CD4-positive, CD25-positive, alpha-beta regulatory T cell (primary cell): ENCODE measurements at regions not wholly inside any gene's neighbourhood (a gene's known extent, or its start where the extent isn't known, plus 50 kb on each side); places are given as distances from the start of the nearest gene placed in this dataset.

ENCODE experiments used
- ATAC-seq, 2 donors: fragments of 150-1000 bp; cut with Tn5 transposase; one replicate each; pipeline ENCODE4 v1.10.0; 2021; ENCODE audit warnings: low read depth in 2 of 2, moderate number of reproducible peaks in 2 of 2, moderate library complexity in 1 of 2
- DNase-seq, 3 donors: peaks; one replicate each; pipeline versions ENCODE4 v3.0.0 to v3.0.0-alpha.2; 2012 to 2022; ENCODE audit warnings: mixed read lengths in 1 of 3
- H3K27ac ChIP-seq: one replicate; pipeline ENCODE4 v1.7.0; 2013; ENCODE audit warnings: mild to moderate bottlenecking, low read length; ENCODE audit not compliant: insufficient read depth, poor library complexity, severe bottlenecking
- H3K27me3 ChIP-seq: one replicate; pipeline ENCODE4 v1.7.0; 2013; ENCODE audit warnings: low read length; ENCODE audit not compliant: control insufficient read depth, insufficient read depth
- H3K36me3 ChIP-seq: one replicate; pipeline ENCODE4 v1.7.0; 2013; ENCODE audit warnings: mild to moderate bottlenecking, low read length, moderate library complexity; ENCODE audit not compliant: control insufficient read depth, insufficient read depth
- H3K4me1 ChIP-seq: 2 replicates; pipeline ENCODE4 v1.7.0; 2013; ENCODE audit warnings: mild to moderate bottlenecking, low read length; ENCODE audit not compliant: insufficient read depth, control insufficient read depth, poor library complexity, severe bottlenecking
- H3K4me3 ChIP-seq: one replicate; pipeline ENCODE4 v1.7.0; 2013; ENCODE audit warnings: low read depth, mild to moderate bottlenecking, low read length, moderate library complexity
- H3K9me3 ChIP-seq, 2 experiments: 1 replicate in 1 of 2; 2 replicates in 1 of 2; pipeline ENCODE4 v1.7.0; 2013; ENCODE audit warnings: low read length in 2 of 2, mild to moderate bottlenecking in 1 of 2, moderate library complexity in 1 of 2; ENCODE audit not compliant: control insufficient read depth in 2 of 2
- H3K27ac Mint-ChIP-seq, 3 donors: one replicate each; pipeline ENCODE4 v1.8.0; 2020 to 2022; ENCODE audit warnings: mild to moderate bottlenecking in 3 of 3, mixed read lengths in 3 of 3, moderate library complexity in 2 of 3
- H3K27me3 Mint-ChIP-seq: one replicate; pipeline ENCODE4 v1.8.0; 2022; ENCODE audit warnings: mild to moderate bottlenecking, mixed read lengths
- H3K36me3 Mint-ChIP-seq: one replicate; pipeline ENCODE4 v1.8.0; 2020; ENCODE audit warnings: mixed read lengths
- H3K4me1 Mint-ChIP-seq, 4 donors: one replicate each; pipeline ENCODE4 v1.8.0; 2020 to 2022; ENCODE audit warnings: mixed read lengths in 4 of 4, mild to moderate bottlenecking in 1 of 4
- H3K4me3 Mint-ChIP-seq, 4 donors: one replicate each; pipeline ENCODE4 v1.8.0; 2020 to 2022; ENCODE audit warnings: mild to moderate bottlenecking in 4 of 4, mixed read lengths in 4 of 4, moderate library complexity in 3 of 4
- H3K9me3 Mint-ChIP-seq, 7 donors: one replicate each; pipeline ENCODE4 v1.8.0; 2020 to 2022; ENCODE audit warnings: mixed read lengths in 7 of 7, mild to moderate bottlenecking in 3 of 7, moderate library complexity in 2 of 7

DNA sequence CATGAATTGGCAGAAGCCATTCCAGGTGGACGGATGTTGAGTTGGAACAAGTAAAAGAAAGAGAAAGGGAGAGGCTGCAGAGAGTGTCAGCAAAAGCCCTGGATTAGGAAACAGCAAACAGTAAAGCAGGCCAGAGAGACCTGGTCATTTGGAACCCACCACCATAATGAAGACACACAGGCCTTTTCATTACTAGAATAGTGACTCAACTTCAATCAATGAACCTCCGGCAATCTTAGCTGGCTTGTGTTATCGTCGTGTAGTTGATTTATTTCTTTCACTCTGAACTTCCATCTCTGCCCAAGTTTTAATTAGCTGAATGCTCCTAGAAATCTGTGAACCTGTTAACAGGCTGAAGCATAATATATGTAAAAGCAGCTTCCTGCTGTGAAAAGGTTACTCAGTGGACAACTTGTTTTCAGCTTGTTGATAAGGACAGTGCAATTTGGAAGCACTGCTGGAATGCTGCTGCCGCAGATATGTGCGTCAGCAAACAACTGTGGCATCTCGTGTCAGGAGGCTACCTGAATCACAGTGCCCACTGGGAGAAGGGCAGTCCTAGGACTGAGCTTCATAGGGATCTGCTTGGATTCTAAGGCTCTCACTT is 68.8 kb downstream of the SPANXN4 start:
- Histone ChIP-seq H3K36me3 (no peaks in the 10 kb centered on the region), H3K27ac (no peak overlapping the region), H3K4me1 (no peaks in the 10 kb centered on the region), H3K4me3 (no peak overlapping the region), H3K9me3 (peaks cover 0 to 10% of the 10 kb centered on the region in 2 experiments), H3K27me3 (no peaks in the 10 kb centered on the region)
- ATAC-seq (no peak), DNase-seq (no peak)
- Mint-ChIP-seq H3K4me3 (no peak overlapping the region), H3K27ac (no peak overlapping the region), H3K9me3 (peaks cover 0 to 7% (median 4%) of the 10 kb centered on the region in 7 donors), H3K27me3 (no peaks in the 10 kb centered on the region), H3K36me3 (no peaks in the 10 kb centered on the region), H3K4me1 (no peaks in the 10 kb centered on the region)
